H1 (cell line): ENCODE measurements at regions not wholly inside any gene's neighbourhood (a gene's known extent, or its start where the extent isn't known, plus 50 kb on each side); places are given as distances from the start of the nearest gene placed in this dataset.

Experiments used
- CTCF ChIA-PET: fragments of 300-600 bp; sonication (Branson Sonifier 250); formaldehyde crosslinking; loops from one replicate; lab custom pipeline; 2021; ENCODE audit not compliant: partially characterized antibody; lab: Charles Lee
- POLR2A ChIA-PET: fragments of 300-600 bp; sonication (Branson Sonifier 250); formaldehyde crosslinking; loops from one replicate; lab custom pipeline; 2021; ENCODE audit warnings: inconsistent platforms; ENCODE audit not compliant: partially characterized antibody; lab: Charles Lee
- DNase-seq, 2 experiments: peaks; one replicate each; pipeline versions ENCODE4 v3.0.0 to v3.0.0-alpha.2; 2010 to 2022; ENCODE audit warnings: low spot score in 2 of 2, low read depth in 1 of 2, mixed read lengths in 1 of 2
- FAIRE-seq: peaks from 2 replicates; lab custom pipeline; 2011; peaks lifted over from hg19 to GRCh38; lab: Jason Lieb, UNC
- H2AFZ ChIP-seq: 2 replicates; pipeline ENCODE4 v1.8.1; 2012; ENCODE audit warnings: low read length, inconsistent platforms
- H2AK5ac ChIP-seq: 2 replicates; pipeline ENCODE4 v1.6.1; 2013; ENCODE audit warnings: low read depth, low read length
- H2BK120ac ChIP-seq: replicated peaks from 2 replicates; pipeline ENCODE3; 2013; ENCODE audit warnings: low read depth, low read length, inconsistent platforms
- H2BK12ac ChIP-seq: 2 replicates; pipeline ENCODE4 v1.6.1; 2013; ENCODE audit warnings: low read depth, low read length
- H2BK15ac ChIP-seq: 2 replicates; pipeline ENCODE4 v1.6.1; 2013; ENCODE audit warnings: low read length
- H2BK20ac ChIP-seq: 2 replicates; pipeline ENCODE4 v1.6.1; 2013; ENCODE audit warnings: low read length
- H2BK5ac ChIP-seq: 2 replicates; pipeline ENCODE4 v1.6.1; 2013; ENCODE audit warnings: low read depth, low read length
- H3K14ac ChIP-seq: 2 replicates; pipeline ENCODE4 v1.6.1; 2013; ENCODE audit warnings: inconsistent platforms; ENCODE audit not compliant: insufficient read length
- H3K18ac ChIP-seq: 2 replicates; pipeline ENCODE4 v1.6.1; 2013; ENCODE audit warnings: low read length; ENCODE audit errors: extremely low read depth
- H3K23ac ChIP-seq: 2 replicates; pipeline ENCODE4 v1.6.1; 2013; ENCODE audit warnings: inconsistent platforms; ENCODE audit not compliant: insufficient read length
- H3K23me2 ChIP-seq: 2 replicates; pipeline ENCODE4 v1.6.1; 2013; ENCODE audit warnings: low read depth, low read length
- H3K27ac ChIP-seq: 2 replicates; pipeline ENCODE4 v1.6.1; 2011; ENCODE audit warnings: low read depth, low read length, inconsistent platforms
- H3K27me3 ChIP-seq, 4 experiments: replicated peaks in 1 of 4; 1 replicate in 1 of 4; 2 replicates in 3 of 4; pipeline versions ENCODE4 v1.6.1 to v1.8.1; 2011 to 2013; ENCODE audit warnings: low read length in 3 of 4, mild to moderate bottlenecking in 3 of 4, inconsistent platforms in 2 of 4, mixed read lengths in 2 of 4, moderate library complexity in 1 of 4; ENCODE audit not compliant: control insufficient read depth in 3 of 4, insufficient read depth in 3 of 4; ENCODE audit errors: extremely low read depth in 1 of 4
- H3K36me3 ChIP-seq, 4 experiments: 2 replicates each; pipeline versions ENCODE4 v1.6.1 to v1.8.1; 2011 to 2013; ENCODE audit warnings: mild to moderate bottlenecking in 4 of 4, low read length in 3 of 4, moderate library complexity in 2 of 4, control low read depth in 1 of 4, inconsistent platforms in 1 of 4; ENCODE audit not compliant: insufficient read depth in 4 of 4, control insufficient read depth in 2 of 4
- H3K4ac ChIP-seq: replicated peaks from 2 replicates; pipeline ENCODE3; 2013; ENCODE audit warnings: low read length, low read depth, mixed read lengths, inconsistent platforms; ENCODE audit not compliant: insufficient read length
- H3K4me1 ChIP-seq, 4 experiments: replicated peaks in 1 of 4; 1 replicate in 1 of 4; 2 replicates in 3 of 4; pipeline versions ENCODE4 v1.6.1 to v1.8.1; 2011 to 2013; ENCODE audit warnings: low read length in 3 of 4, inconsistent platforms in 2 of 4, mixed read lengths in 1 of 4; ENCODE audit not compliant: insufficient read depth in 4 of 4, control insufficient read depth in 3 of 4
- H3K4me2 ChIP-seq, 2 experiments: 2 replicates each; pipeline versions ENCODE4 v1.6.1 to v1.8.1; 2011 to 2013; ENCODE audit warnings: low read depth in 2 of 2, low read length in 2 of 2, control low read depth in 1 of 2, inconsistent platforms in 1 of 2, mild to moderate bottlenecking in 1 of 2; ENCODE audit not compliant: insufficient read depth in 1 of 2
- H3K4me3 ChIP-seq, 4 experiments: fragments of 200-600, 300-600 bp in 1 of 4; sonication (generic), shearing (Covaris generic), sonication (Bioruptor Twin) in 1 of 4; 2 replicates each; pipeline versions ENCODE4 v1.5.1 to v1.8.1; 2011 to 2016; ENCODE audit warnings: low read length in 4 of 4, low read depth in 3 of 4, control low read depth in 2 of 4, inconsistent platforms in 2 of 4, mild to moderate bottlenecking in 2 of 4, mixed read lengths in 1 of 4, moderate library complexity in 1 of 4; ENCODE audit not compliant: insufficient read depth in 2 of 4; ENCODE audit errors: extremely low read depth in 1 of 4
- H3K56ac ChIP-seq: replicated peaks from 2 replicates; pipeline ENCODE3; 2013; ENCODE audit warnings: low read depth, mild to moderate bottlenecking, mixed read lengths, low read length, inconsistent platforms; ENCODE audit not compliant: insufficient read length
- H3K79me1 ChIP-seq: 2 replicates; pipeline ENCODE4 v1.6.1; 2013; ENCODE audit warnings: low read depth, low read length, control low read depth
- H3K79me2 ChIP-seq, 2 experiments: 2 replicates each; pipeline versions ENCODE4 v1.6.1 to v1.8.1; 2012 to 2013; ENCODE audit warnings: low read length in 2 of 2, mild to moderate bottlenecking in 2 of 2, inconsistent platforms in 1 of 2; ENCODE audit not compliant: insufficient read depth in 2 of 2, control insufficient read depth in 1 of 2
- H3K9ac ChIP-seq, 4 experiments: replicated peaks in 1 of 4; 1 replicate in 1 of 4; 2 replicates in 3 of 4; pipeline versions ENCODE4 v1.6.1 to v1.8.1; 2011 to 2013; ENCODE audit warnings: low read depth in 3 of 4, low read length in 3 of 4, control low read depth in 2 of 4, mild to moderate bottlenecking in 2 of 4, moderate library complexity in 2 of 4, inconsistent platforms in 1 of 4; ENCODE audit errors: extremely low read depth in 1 of 4
- H3K9me3 ChIP-seq, 2 experiments: 2 replicates each; pipeline versions ENCODE4 v1.6.1 to v1.8.1; 2012 to 2013; ENCODE audit warnings: mild to moderate bottlenecking in 2 of 2, moderate library complexity in 2 of 2, control low read depth in 1 of 2, inconsistent platforms in 1 of 2, low read depth in 1 of 2, low read length in 1 of 2, mixed read lengths in 1 of 2; ENCODE audit not compliant: insufficient read depth in 2 of 2
- H4K20me1 ChIP-seq, 2 experiments: replicated peaks in 1 of 2; 2 replicates each; pipeline versions ENCODE3 to v1.8.1; 2011 to 2013; ENCODE audit warnings: inconsistent platforms in 2 of 2, low read length in 2 of 2, mild to moderate bottlenecking in 1 of 2; ENCODE audit not compliant: insufficient read depth in 2 of 2, control insufficient read depth in 1 of 2
- H4K5ac ChIP-seq: 2 replicates; pipeline ENCODE4 v1.6.1; 2013; ENCODE audit warnings: low read length, low read depth, mixed read lengths, inconsistent platforms; ENCODE audit not compliant: insufficient read length
- H4K8ac ChIP-seq: 2 replicates; pipeline ENCODE4 v1.8.0; 2013; ENCODE audit warnings: mild to moderate bottlenecking, moderate library complexity, low read length, inconsistent platforms; ENCODE audit not compliant: insufficient read depth; ENCODE audit errors: extremely low read depth
- H4K91ac ChIP-seq: replicated peaks from 2 replicates; pipeline ENCODE3; 2013; ENCODE audit warnings: low read length, mixed read lengths, inconsistent platforms; ENCODE audit not compliant: insufficient read length
- ASH2L ChIP-seq: fragments of 200-600, 300-600 bp; sonication (generic); IDR thresholded peaks from one replicate; pipeline ENCODE4 v1.7.1; 2017; ENCODE audit warnings: low read length
- ATF3 ChIP-seq: IDR thresholded peaks from 2 replicates; pipeline ENCODE4 v1.6.1; 2011; ENCODE audit warnings: low read depth, mild to moderate bottlenecking, low read length; ENCODE audit not compliant: insufficient read depth
- EGR1 ChIP-seq: IDR thresholded peaks from 2 replicates; pipeline ENCODE4 v1.6.1; 2011; ENCODE audit warnings: low read depth, low read length, borderline replicate concordance
- EP300 ChIP-seq, 2 experiments: IDR thresholded peaks; 1 replicate in 1 of 2; 2 replicates in 1 of 2; pipeline ENCODE4 v1.6.1; 2011 to 2012; ENCODE audit warnings: low read depth in 2 of 2, low read length in 2 of 2, mild to moderate bottlenecking in 2 of 2, borderline replicate concordance in 1 of 2, inconsistent platforms in 1 of 2, moderate library complexity in 1 of 2
- HDAC2 ChIP-seq, 2 experiments: fragments of 300-600 bp in 1 of 2; sonication (generic) in 1 of 2; IDR thresholded peaks; 2 replicates each; pipeline ENCODE4 v1.6.1; 2011 to 2012; ENCODE audit warnings: low read depth in 2 of 2, low read length in 2 of 2, mild to moderate bottlenecking in 2 of 2, moderate library complexity in 2 of 2, borderline replicate concordance in 1 of 2, inconsistent platforms in 1 of 2
- KDM1A ChIP-seq: fragments of 200-600, 300-600 bp; sonication (generic); IDR thresholded peaks from 2 replicates; pipeline ENCODE4 v1.7.1; 2016; ENCODE audit warnings: mild to moderate bottlenecking, low read length, borderline replicate concordance
- POLR2A ChIP-seq, 2 experiments: IDR thresholded peaks; 1 replicate in 1 of 2; 2 replicates in 1 of 2; pipeline ENCODE4 v1.6.1; 2011; ENCODE audit warnings: low read depth in 2 of 2, low read length in 2 of 2, mild to moderate bottlenecking in 2 of 2; ENCODE audit errors: control extremely low read depth in 1 of 2
- POU5F1 ChIP-seq: IDR thresholded peaks from 2 replicates; pipeline ENCODE4 v1.6.1; 2011; ENCODE audit warnings: low read depth, mild to moderate bottlenecking, low read length, moderate library complexity
- RFX5 ChIP-seq: IDR thresholded peaks from 2 replicates; pipeline ENCODE4 v1.6.1; 2011; ENCODE audit warnings: low read depth, low read length, improper control_type of control experiment, borderline replicate concordance
- SAP30 ChIP-seq: fragments of 300-600 bp; sonication (generic); IDR thresholded peaks from 2 replicates; pipeline ENCODE4 v1.7.1; 2012; ENCODE audit warnings: low read length, moderate library complexity, mild to moderate bottlenecking, inconsistent platforms; ENCODE audit not compliant: insufficient read depth, insufficient replicate concordance
- SIN3A ChIP-seq, 2 experiments: IDR thresholded peaks in 1 of 2; conservative IDR thresholded peaks in 1 of 2; 2 replicates each; pipeline ENCODE4 v1.6.1; 2011 to 2012; ENCODE audit warnings: low read length in 2 of 2, improper control_type of control experiment in 1 of 2, low read depth in 1 of 2, mild to moderate bottlenecking in 1 of 2
- TAF1 ChIP-seq: IDR thresholded peaks from 2 replicates; pipeline ENCODE4 v1.6.1; 2011; ENCODE audit warnings: mild to moderate bottlenecking, low read depth, low read length
- YY1 ChIP-seq: IDR thresholded peaks from 2 replicates; pipeline ENCODE4 v1.6.1; 2011; ENCODE audit warnings: low read depth, mild to moderate bottlenecking, low read length
- WGBS, 2 experiments: shearing (Covaris generic) in 1 of 2; methylation state at CpG; one replicate each; pipeline versions ENCODE4 v1.1.6 to v1.1.7; 2013 to 2015; ENCODE audit warnings: low lambda C conversion rate in 2 of 2, mixed read lengths in 2 of 2, inconsistent platforms in 1 of 2, low coverage in 1 of 2, missing lambda C conversion rate in 1 of 2; ENCODE audit not compliant: insufficient replicate concordance in 2 of 2, insufficient coverage in 1 of 2, insufficient read length in 1 of 2; ENCODE audit errors: extremely low coverage in 1 of 2, missing lambda C conversion rate in 1 of 2; 5-methylcytosine and 5-hydroxymethylcytosine counted together

GRCh38 chr6:156350337-156350736 is 426.8 kb upstream of the ARID1B start:
- Histone ChIP-seq H4K91ac (no peak overlapping the region), H3K4ac (no peak overlapping the region), H2BK20ac (no peak overlapping the region), H4K8ac (no peak overlapping the region), H3K18ac (no peak overlapping the region), H3K9me3 (no peaks in the 10 kb centered on the region), H3K56ac (no peak overlapping the region), H3K79me1 (no peaks in the 10 kb centered on the region), H3K27me3 (no peaks in the 10 kb centered on the region), H3K79me2 (no peaks in the 10 kb centered on the region), H3K23me2 (no peaks in the 10 kb centered on the region), H3K27ac (no peak overlapping the region), H3K9ac (no peak overlapping the region), H3K4me3 (no peak overlapping the region), H2BK15ac (no peak overlapping the region), H2AFZ (no peak overlapping the region), H3K4me2 (no peak overlapping the region), H4K20me1 (no peaks in the 10 kb centered on the region), H3K14ac (no peak overlapping the region), H3K4me1 (no peaks in the 10 kb centered on the region), H2BK5ac (no peak overlapping the region), H3K23ac (no peak overlapping the region), H2AK5ac (no peak overlapping the region), H2BK12ac (no peak overlapping the region), H3K36me3 (no peaks in the 10 kb centered on the region), H4K5ac (no peak overlapping the region), H2BK120ac (no peak overlapping the region)
- ChIA-PET CTCF (interaction anchor here (0.7 kb wide), 1 partner anchor 120 kb away, joined by 3 read pairs; no protein-coding TSS in a partner anchor), POLR2A (no interaction called here)
- DNase-seq (no peak), FAIRE-seq (no peak)
- 84% methylated on average over 4 of the region's 4 CpGs; no CpG with 5 or more reads in 1 of the 2 experiments for WGBS, 2 experiments
- TF ChIP-seq SAP30: no peak
- no peak for TF ChIP-seq YY1
- TF ChIP-seq HDAC2 (IDR thresholded peaks at IDR 0.05; ENCODE audit: borderline replicate concordance in 1 of 2, low read depth in 2 of 2, low read length in 2 of 2): no peak
- no peak for TF ChIP-seq EP300 (IDR thresholded peaks at IDR 0.05; ENCODE audit: borderline replicate concordance in 1 of 2, low read depth in 2 of 2, low read length in 2 of 2)
- no peak for TF ChIP-seq TAF1
- no peak for TF ChIP-seq KDM1A
- TF ChIP-seq POU5F1: no peak
- TF ChIP-seq ATF3: no peak
- TF ChIP-seq EGR1: no peak
- TF ChIP-seq POLR2A (IDR thresholded peaks at IDR 0.05; ENCODE audit: control extremely low read depth in 1 of 2, low read depth in 2 of 2, low read length in 2 of 2): no peak
- TF ChIP-seq SIN3A (conservative IDR thresholded peaks at IDR 0.05 in 1 of 2, IDR thresholded peaks at IDR 0.05 in 1 of 2; ENCODE audit: low read depth in 1 of 2, low read length in 2 of 2): no peak
- no peak for TF ChIP-seq RFX5
- TF ChIP-seq ASH2L: no peak
